Suprapubic skin (tissue), 4 donors: ENCODE measurements at regions not wholly inside any gene's neighbourhood (a gene's known extent, or its start where the extent isn't known, plus 50 kb on each side); places are given as distances from the start of the nearest gene placed in this dataset.

Experiments
- DNase-seq, 2 donors: peaks; one replicate each; pipeline ENCODE4 v3.0.0-alpha.2; 2019; ENCODE audit warnings: low spot score in 2 of 2
- H3K27ac ChIP-seq: fragments of 200-600 bp; sonication (generic); one replicate; pipeline ENCODE4 v1.5.1; 2019
- H3K27me3 ChIP-seq: fragments of 200-600 bp; sonication (generic); one replicate; pipeline ENCODE4 v1.5.1; 2019
- H3K36me3 ChIP-seq: fragments of 200-600 bp; sonication (generic); one replicate; pipeline ENCODE4 v1.5.1; 2019
- H3K4me1 ChIP-seq: fragments of 200-600 bp; sonication (generic); one replicate; pipeline ENCODE4 v1.5.1; 2019
- H3K4me3 ChIP-seq: fragments of 200-600 bp; sonication (generic); one replicate; pipeline ENCODE4 v1.5.1; 2019; ENCODE audit warnings: mild to moderate bottlenecking
- H3K9me3 ChIP-seq: fragments of 200-600 bp; sonication (generic); one replicate; pipeline ENCODE4 v1.5.1; 2019
- EP300 ChIP-seq: sonication (generic); formaldehyde crosslinking; IDR thresholded peaks from one replicate; pipeline ENCODE4 v1.6.1; 2017; ENCODE audit warnings: antibody characterized with exemption
- POLR2A ChIP-seq, 2 donors: fragments of 450-650 bp; IDR thresholded peaks; one replicate each; pipeline ENCODE4 v1.6.1; 2017; ENCODE audit warnings: antibody characterized with exemption in 2 of 2, mild to moderate bottlenecking in 2 of 2, moderate library complexity in 2 of 2
- POLR2AphosphoS5 ChIP-seq, 3 donors: sonication (generic); formaldehyde crosslinking; IDR thresholded peaks; one replicate each; pipeline ENCODE4 v1.6.1; 2017; ENCODE audit warnings: antibody characterized with exemption in 3 of 3
- WGBS: methylation state at CpG from one replicate; pipeline ENCODE4 v1.1.5; 2018; 5-methylcytosine and 5-hydroxymethylcytosine counted together
- TF ChIP-seq, protein P1 (sequence below), 2 donors: fragments of 200-600 bp in 1 of 2; fragments of 450-650 bp in 1 of 2; sonication (generic) in 1 of 2; IDR thresholded peaks; one replicate each; pipeline ENCODE4 v1.5.1; 2016 to 2019; ENCODE audit warnings: antibody characterized with exemption in 2 of 2, mild to moderate bottlenecking in 1 of 2, moderate library complexity in 1 of 2

DNA sequence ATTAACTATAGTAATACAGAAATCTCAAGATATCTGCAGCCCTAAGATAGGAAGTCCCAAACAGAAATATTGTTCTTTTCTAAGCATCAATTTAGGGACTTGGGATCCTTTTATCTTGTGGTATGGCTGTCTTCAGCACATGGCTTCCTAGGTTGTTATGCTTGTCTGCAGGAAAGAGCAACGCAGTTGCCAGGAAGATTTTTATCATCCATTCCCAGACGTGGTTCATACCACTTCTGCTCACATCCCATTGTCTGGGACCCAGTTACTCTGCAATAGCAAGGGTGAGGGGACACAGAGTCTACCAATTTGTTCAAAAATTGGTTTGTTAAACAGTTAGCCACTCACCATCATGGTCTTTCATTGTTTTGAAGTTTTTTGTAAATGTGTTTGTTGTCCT is 85.6 kb upstream of the RXFP2 start:
- Histone ChIP-seq H3K4me3 (no peak overlapping the region), H3K9me3 (no peaks in the 10 kb centered on the region), H3K4me1 (no peaks in the 10 kb centered on the region), H3K36me3 (no peaks in the 10 kb centered on the region), H3K27ac (no peak overlapping the region), H3K27me3 (no peaks in the 10 kb centered on the region)
- WGBS, result 31% methylated on average over 2 of the region's 2 CpGs
- DNase-seq, result no peak
- TF ChIP-seq POLR2A (IDR thresholded peaks at IDR 0.05) (no peak), POLR2AphosphoS5 (IDR thresholded peaks at IDR 0.05) (no peak), EP300 (no peak)
- TF ChIP-seq, protein P1, sequence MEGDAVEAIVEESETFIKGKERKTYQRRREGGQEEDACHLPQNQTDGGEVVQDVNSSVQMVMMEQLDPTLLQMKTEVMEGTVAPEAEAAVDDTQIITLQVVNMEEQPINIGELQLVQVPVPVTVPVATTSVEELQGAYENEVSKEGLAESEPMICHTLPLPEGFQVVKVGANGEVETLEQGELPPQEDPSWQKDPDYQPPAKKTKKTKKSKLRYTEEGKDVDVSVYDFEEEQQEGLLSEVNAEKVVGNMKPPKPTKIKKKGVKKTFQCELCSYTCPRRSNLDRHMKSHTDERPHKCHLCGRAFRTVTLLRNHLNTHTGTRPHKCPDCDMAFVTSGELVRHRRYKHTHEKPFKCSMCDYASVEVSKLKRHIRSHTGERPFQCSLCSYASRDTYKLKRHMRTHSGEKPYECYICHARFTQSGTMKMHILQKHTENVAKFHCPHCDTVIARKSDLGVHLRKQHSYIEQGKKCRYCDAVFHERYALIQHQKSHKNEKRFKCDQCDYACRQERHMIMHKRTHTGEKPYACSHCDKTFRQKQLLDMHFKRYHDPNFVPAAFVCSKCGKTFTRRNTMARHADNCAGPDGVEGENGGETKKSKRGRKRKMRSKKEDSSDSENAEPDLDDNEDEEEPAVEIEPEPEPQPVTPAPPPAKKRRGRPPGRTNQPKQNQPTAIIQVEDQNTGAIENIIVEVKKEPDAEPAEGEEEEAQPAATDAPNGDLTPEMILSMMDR (IDR thresholded peaks at IDR 0.05), result no peak

DNA sequence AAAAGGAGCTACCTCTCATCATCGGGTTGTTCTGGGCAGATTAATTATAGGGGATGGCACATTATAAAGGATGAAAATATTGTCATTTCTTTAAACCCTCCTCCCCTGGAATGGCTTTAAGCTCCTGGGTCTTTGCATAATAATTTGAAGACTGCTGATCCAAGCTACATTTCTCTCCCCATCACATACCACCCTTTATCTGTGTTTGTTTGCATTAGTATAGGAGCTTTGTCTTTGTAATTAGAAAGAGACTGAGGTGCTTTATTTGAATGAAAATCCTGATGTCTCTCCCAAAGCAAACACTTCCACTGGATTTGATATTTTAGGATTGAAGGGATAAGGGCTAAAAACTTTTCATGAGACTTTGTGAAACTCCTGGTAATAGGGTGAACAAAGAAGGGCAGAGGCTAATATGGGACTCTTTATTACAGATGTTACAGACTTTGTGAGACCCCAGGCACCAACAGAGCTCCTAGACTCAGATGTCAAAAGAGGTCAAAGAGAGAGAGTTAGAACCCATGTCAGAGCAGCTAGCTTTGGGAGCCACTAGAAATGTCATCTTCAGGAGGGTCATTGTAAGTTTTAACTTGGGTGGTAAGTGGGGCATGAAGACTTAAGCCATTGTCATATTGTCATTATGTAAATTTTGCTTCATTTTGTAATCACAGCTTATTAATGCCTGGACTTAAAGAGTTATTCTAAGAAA is 75.3 kb upstream of the RXFP2 start:
- H3K9me3 ChIP-seq, result no peaks in the 10 kb centered on the region
- H3K4me3 ChIP-seq, result no peak overlapping the region
- H3K27me3 ChIP-seq, result no peaks in the 10 kb centered on the region
- DNase-seq, result no peak
- 21% methylated on average over 1 of the region's 1 CpG for WGBS
- no peaks in the 10 kb centered on the region for H3K36me3 ChIP-seq
- TF ChIP-seq, protein P1 (IDR thresholded peaks at IDR 0.05), result no peak
- TF ChIP-seq POLR2A (IDR thresholded peaks at IDR 0.05) (no peak), EP300 (no peak), POLR2AphosphoS5 (IDR thresholded peaks at IDR 0.05) (no peak)
- no peaks in the 10 kb centered on the region for H3K4me1 ChIP-seq
- H3K27ac ChIP-seq, result no peak overlapping the region

DNA sequence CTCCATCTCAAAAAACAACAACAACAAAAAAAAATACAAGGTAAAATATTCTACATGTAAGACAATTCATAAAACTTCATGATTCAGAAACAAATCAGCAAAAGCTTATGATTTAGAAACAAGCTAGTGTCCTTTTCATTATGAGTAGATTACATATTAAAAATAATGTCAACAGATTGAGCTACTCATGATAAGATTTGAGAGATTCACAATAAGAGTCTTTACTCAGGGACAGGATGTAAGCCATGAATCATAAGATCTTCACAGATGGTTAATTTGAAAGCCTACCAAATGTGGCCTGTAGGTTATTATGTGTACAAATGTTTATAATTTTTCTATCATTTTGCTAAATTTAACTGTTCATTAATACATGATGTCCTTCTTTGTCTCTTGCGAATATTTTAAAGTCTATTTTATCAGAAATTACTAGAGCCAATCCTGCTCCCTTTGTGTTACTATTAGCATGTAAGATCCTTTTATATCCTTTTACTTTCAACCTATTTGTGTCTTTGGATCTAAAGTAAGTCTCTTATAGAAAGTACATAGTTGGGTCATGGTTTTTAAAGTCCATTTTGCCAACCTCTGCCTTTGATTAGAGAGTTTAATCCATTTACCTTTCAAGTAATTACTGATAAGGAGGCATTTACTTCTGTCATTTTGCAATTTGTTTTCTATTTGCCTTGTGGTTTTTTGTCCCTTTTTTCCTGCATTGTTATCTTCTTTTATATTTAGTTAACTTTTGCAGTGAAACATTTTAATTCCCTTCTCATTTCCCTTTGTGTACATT is 68.3 kb upstream of the RXFP2 start:
- Histone ChIP-seq H3K4me3 (no peak overlapping the region), H3K27ac (no peak overlapping the region), H3K4me1 (no peaks in the 10 kb centered on the region), H3K36me3 (no peaks in the 10 kb centered on the region), H3K27me3 (no peaks in the 10 kb centered on the region), H3K9me3 (no peaks in the 10 kb centered on the region)
- no peak for DNase-seq
- TF ChIP-seq POLR2AphosphoS5 (IDR thresholded peaks at IDR 0.05) (no peak), EP300 (no peak), POLR2A (IDR thresholded peaks at IDR 0.05) (no peak)
- TF ChIP-seq, protein P1 (IDR thresholded peaks at IDR 0.05), result no peak
- 75% methylated on average over 1 of the region's 1 CpG for WGBS

DNA sequence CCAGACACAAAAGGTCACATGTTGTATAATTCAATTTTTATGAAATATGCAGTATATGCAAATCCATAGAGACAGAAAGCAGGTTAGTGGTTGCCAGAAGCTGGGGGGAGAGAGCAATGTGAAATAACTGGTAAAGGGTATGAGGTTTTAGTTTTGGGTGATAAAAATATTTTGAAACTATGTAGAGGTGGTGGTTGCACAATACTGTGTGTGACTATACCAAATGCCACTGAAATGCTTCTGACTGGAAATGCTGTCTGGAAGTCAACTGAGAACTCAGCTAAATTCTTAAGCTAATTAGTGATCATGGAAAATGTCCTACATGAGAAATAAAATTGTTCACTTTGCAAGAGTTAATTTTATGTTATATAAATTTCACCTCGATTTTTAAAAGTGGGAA is 65.3 kb upstream of the RXFP2 start:
- H3K27ac ChIP-seq, result no peak overlapping the region
- WGBS, result 74% methylated on average over 1 of the region's 1 CpG
- no peaks in the 10 kb centered on the region for H3K4me1 ChIP-seq
- H3K9me3 ChIP-seq, result no peaks in the 10 kb centered on the region
- no peak overlapping the region for H3K4me3 ChIP-seq
- no peaks in the 10 kb centered on the region for H3K36me3 ChIP-seq
- H3K27me3 ChIP-seq, result no peaks in the 10 kb centered on the region
- no peak for TF ChIP-seq POLR2AphosphoS5 (IDR thresholded peaks at IDR 0.05)
- TF ChIP-seq EP300, result no peak
- TF ChIP-seq POLR2A (IDR thresholded peaks at IDR 0.05), result no peak
- TF ChIP-seq, protein P1 (IDR thresholded peaks at IDR 0.05), result no peak
- no peak for DNase-seq

DNA sequence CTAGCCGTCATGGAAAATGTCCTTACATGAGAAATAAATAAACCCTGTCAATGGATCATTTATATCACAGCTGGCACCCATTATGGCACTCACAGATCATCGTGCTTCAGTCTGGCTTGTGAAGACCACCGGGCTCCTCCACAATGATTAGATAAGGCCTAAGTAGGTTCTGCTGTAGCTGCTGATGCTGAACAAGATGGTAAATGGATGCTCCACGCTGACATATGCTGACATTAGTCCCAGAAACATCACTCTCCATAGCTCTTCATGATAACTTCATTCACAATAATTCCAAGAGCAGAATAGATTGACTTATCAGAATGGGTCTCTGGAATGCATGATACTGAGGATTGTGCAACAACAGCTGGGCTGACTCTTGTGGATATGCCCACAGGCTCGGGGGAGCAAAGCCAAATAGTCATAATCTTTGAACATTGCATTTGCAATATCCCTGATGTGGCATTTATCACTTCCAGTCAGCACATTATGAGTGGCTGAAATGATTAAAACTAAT is 63.8 kb upstream of the RXFP2 start:
- H3K27me3 ChIP-seq, result no peaks in the 10 kb centered on the region
- no peaks in the 10 kb centered on the region for H3K36me3 ChIP-seq
- 36% methylated on average over 5 of the region's 5 CpGs for WGBS
- DNase-seq, result no peak
- no peaks in the 10 kb centered on the region for H3K4me1 ChIP-seq
- H3K27ac ChIP-seq, result no peak overlapping the region
- no peak overlapping the region for H3K4me3 ChIP-seq
- TF ChIP-seq, protein P1 (IDR thresholded peaks at IDR 0.05), result no peak
- TF ChIP-seq EP300 (no peak), POLR2AphosphoS5 (IDR thresholded peaks at IDR 0.05) (no peak), POLR2A (IDR thresholded peaks at IDR 0.05) (no peak)
- H3K9me3 ChIP-seq, result no peaks in the 10 kb centered on the region
